HL-60 (cell line): ENCODE measurements at regions not wholly inside any gene's neighbourhood (a gene's known extent, or its start where the extent isn't known, plus 50 kb on each side); places are given as distances from the start of the nearest gene placed in this dataset.

Source experiments
- CTCF ChIP-seq: IDR thresholded peaks from one replicate; pipeline ENCODE4 v1.5.1; 2011; ENCODE audit warnings: low read length, control low read depth, inconsistent platforms; ENCODE audit not compliant: insufficient read depth
- POLR2AphosphoS5 ChIP-seq: IDR thresholded peaks from 2 replicates; pipeline ENCODE4 v1.6.1; 2012; ENCODE audit warnings: low read depth

- TF ChIP-seq CTCF = no peak
- no peak for TF ChIP-seq POLR2AphosphoS5
These were observed 1124.2 kb downstream of the PCDH7 start for GRCh38 chr4:31844350-31844749.
